CD4-positive, alpha-beta T cell (primary cell): ENCODE measurements at regions not wholly inside any gene's neighbourhood (a gene's known extent, or its start where the extent isn't known, plus 50 kb on each side); places are given as distances from the start of the nearest gene placed in this dataset.

Experiments
- ATAC-seq: fragments of 200-7000 bp; cut with Tn5 transposase; one replicate; pipeline ENCODE4 v1.10.0; 2022; ENCODE audit warnings: mild to moderate bottlenecking; ENCODE audit not compliant: poor library complexity
- CTCF ChIA-PET: fragments of 350-600 bp; sonication (Branson Sonifier 250); formaldehyde crosslinking; loops from one replicate; lab custom pipeline; 2021; ENCODE audit warnings: antibody characterized with exemption, inconsistent platforms; lab: Charles Lee
- POLR2A ChIA-PET: fragments of 350-600 bp; sonication (Branson Sonifier 250); formaldehyde crosslinking; loops from one replicate; lab custom pipeline; 2021; ENCODE audit warnings: antibody characterized with exemption, inconsistent platforms; lab: Charles Lee
- DNase-seq, 14 experiments: peaks; one replicate each; pipeline ENCODE4 v3.0.0-alpha.2; 2013 to 2020; ENCODE audit warnings: mixed read lengths in 2 of 14
- H3K27ac ChIP-seq, 2 donors: one replicate each; pipeline versions ENCODE4 v1.5.1 to v1.7.0; 2013; ENCODE audit warnings: low read length in 2 of 2, low read depth in 1 of 2, mild to moderate bottlenecking in 1 of 2
- H3K27me3 ChIP-seq, 2 experiments: 1 replicate in 1 of 2; 2 replicates in 1 of 2; pipeline versions ENCODE4 v1.6.1 to v1.7.0; 2013; ENCODE audit warnings: low read length in 2 of 2, control low read depth in 1 of 2, mild to moderate bottlenecking in 1 of 2, moderate library complexity in 1 of 2; ENCODE audit not compliant: insufficient read depth in 2 of 2, control insufficient read depth in 1 of 2
- H3K36me3 ChIP-seq: one replicate; pipeline ENCODE4 v1.6.1; 2013; ENCODE audit warnings: low read length, control low read depth; ENCODE audit not compliant: insufficient read depth
- H3K4me1 ChIP-seq: one replicate; pipeline ENCODE4 v1.6.1; 2013; ENCODE audit warnings: low read length, control low read depth; ENCODE audit not compliant: insufficient read depth
- H3K4me3 ChIP-seq: one replicate; pipeline ENCODE4 v1.5.1; 2013; ENCODE audit warnings: mild to moderate bottlenecking, low read length, moderate library complexity
- H3K9me3 ChIP-seq, 2 experiments: 1 replicate in 1 of 2; 2 replicates in 1 of 2; pipeline versions ENCODE4 v1.6.1 to v1.7.0; 2013; ENCODE audit warnings: low read length in 2 of 2, mild to moderate bottlenecking in 2 of 2, control low read depth in 1 of 2, moderate library complexity in 1 of 2; ENCODE audit not compliant: control insufficient read depth in 1 of 2, insufficient read depth in 1 of 2
- H3K27ac Mint-ChIP-seq: one replicate; pipeline ENCODE4 v1.8.0; 2020; ENCODE audit warnings: mixed read lengths
- H3K27me3 Mint-ChIP-seq: one replicate; pipeline ENCODE4 v1.8.0; 2021; ENCODE audit warnings: mixed read lengths
- H3K36me3 Mint-ChIP-seq: one replicate; pipeline ENCODE4 v1.8.0; 2021; ENCODE audit warnings: low read depth, mixed read lengths
- H3K4me1 Mint-ChIP-seq: one replicate; pipeline ENCODE4 v1.8.0; 2021; ENCODE audit warnings: low read depth, mixed read lengths
- H3K4me3 Mint-ChIP-seq: one replicate; pipeline ENCODE4 v1.8.0; 2020; ENCODE audit warnings: mild to moderate bottlenecking, mixed read lengths
- H3K9me3 Mint-ChIP-seq: one replicate; pipeline ENCODE4 v1.8.0; 2020; ENCODE audit warnings: mixed read lengths
- CTCF ChIP-seq: fragments of 200-600 bp; IDR thresholded peaks from one replicate; pipeline ENCODE4 v1.8.0; 2022; ENCODE audit warnings: antibody characterized with exemption, mild to moderate bottlenecking
- intact Hi-C, 2 experiments: fragments of 100-400 bp; cut with DNase I in 1 of 2; cut with micrococcal nuclease in 1 of 2; formaldehyde crosslinking; loops; one replicate each; pipeline versions ENCODE4 v1.15.1 to v1.9.0; 2023 to 2025; cut with DNase I, micrococcal nuclease

- Histone ChIP-seq H3K4me1 (no peaks in the 10 kb centered on the region), H3K27me3 (no peaks in the 10 kb centered on the region), H3K9me3 (peaks cover 0 to 11% of the 10 kb centered on the region in 2 experiments), H3K36me3 (no peaks in the 10 kb centered on the region), H3K27ac (no peak overlapping the region), H3K4me3 (no peak overlapping the region)
- DNase-seq (no peak), ATAC-seq (no peak)
- H3K27me3 Mint-ChIP-seq, result no peaks in the 10 kb centered on the region
- ChIA-PET CTCF (no interaction called here), POLR2A (no interaction called here)
- no peak overlapping the region for H3K4me3 Mint-ChIP-seq
- TF ChIP-seq CTCF, result no peak
- no peaks in the 10 kb centered on the region for H3K36me3 Mint-ChIP-seq
- H3K9me3 Mint-ChIP-seq, result peaks cover 11% of the 10 kb centered on the region
- intact Hi-C loops, result no loop called here
- H3K27ac Mint-ChIP-seq, result no peak overlapping the region
- no peaks in the 10 kb centered on the region for H3K4me1 Mint-ChIP-seq
These were observed 643.6 kb upstream of the TMEM132C start for GRCh38 chr12:127623362-127623761.

GRCh38 chr12:127625176-127625771, 641.7 kb upstream of the TMEM132C start:
- DNase-seq, result no peak
- Histone ChIP-seq H3K27ac (no peak overlapping the region), H3K4me3 (no peak overlapping the region), H3K36me3 (no peaks in the 10 kb centered on the region), H3K9me3 (peaks cover 0 to 7% of the 10 kb centered on the region in 2 experiments), H3K27me3 (no peaks in the 10 kb centered on the region), H3K4me1 (no peaks in the 10 kb centered on the region)
- H3K27me3 Mint-ChIP-seq, result no peaks in the 10 kb centered on the region
- peaks cover 3% of the 10 kb centered on the region for H3K9me3 Mint-ChIP-seq
- no peaks in the 10 kb centered on the region for H3K36me3 Mint-ChIP-seq
- H3K27ac Mint-ChIP-seq, result no peak overlapping the region
- no peaks in the 10 kb centered on the region for H3K4me1 Mint-ChIP-seq
- ATAC-seq, result no peak
- ChIA-PET POLR2A (no interaction called here), CTCF (no interaction called here)
- no peak overlapping the region for H3K4me3 Mint-ChIP-seq
- intact Hi-C loops, result no loop called here
- TF ChIP-seq CTCF, result no peak

GRCh38 chr12:127628645-127629044, 638.3 kb upstream of the TMEM132C start:
- TF ChIP-seq CTCF, result no peak
- Mint-ChIP-seq H3K27me3 (no peaks in the 10 kb centered on the region), H3K9me3 (peaks cover 1% of the 10 kb centered on the region), H3K4me1 (no peaks in the 10 kb centered on the region), H3K4me3 (no peak overlapping the region), H3K27ac (no peak overlapping the region), H3K36me3 (no peaks in the 10 kb centered on the region)
- DNase-seq (no peak), ATAC-seq (no peak)
- H3K27me3 ChIP-seq, result no peaks in the 10 kb centered on the region
- H3K36me3 ChIP-seq, result no peaks in the 10 kb centered on the region
- no peaks in the 10 kb centered on the region for H3K4me1 ChIP-seq
- H3K27ac ChIP-seq, result no peak overlapping the region
- ChIA-PET POLR2A (interaction anchor here (0.6 kb wide), 1 partner anchor 12 kb away, joined by 3 read pairs; no protein-coding TSS in a partner anchor), CTCF (no interaction called here)
- no peak overlapping the region for H3K4me3 ChIP-seq
- intact Hi-C loops, result no loop called here
- H3K9me3 ChIP-seq, result peaks cover 0 to 5% of the 10 kb centered on the region in 2 experiments
